ENCODE measurements at regions not wholly inside any gene's neighbourhood (a gene's known extent, or its start where the extent isn't known, plus 50 kb on each side); places are given as distances from the start of the nearest gene placed in this dataset.
"Not testable (repeated sequence)": the region's sequence is repeated elsewhere in the genome, so short reads cannot be mapped to it uniquely, and the experiment has no call there.

DNA sequence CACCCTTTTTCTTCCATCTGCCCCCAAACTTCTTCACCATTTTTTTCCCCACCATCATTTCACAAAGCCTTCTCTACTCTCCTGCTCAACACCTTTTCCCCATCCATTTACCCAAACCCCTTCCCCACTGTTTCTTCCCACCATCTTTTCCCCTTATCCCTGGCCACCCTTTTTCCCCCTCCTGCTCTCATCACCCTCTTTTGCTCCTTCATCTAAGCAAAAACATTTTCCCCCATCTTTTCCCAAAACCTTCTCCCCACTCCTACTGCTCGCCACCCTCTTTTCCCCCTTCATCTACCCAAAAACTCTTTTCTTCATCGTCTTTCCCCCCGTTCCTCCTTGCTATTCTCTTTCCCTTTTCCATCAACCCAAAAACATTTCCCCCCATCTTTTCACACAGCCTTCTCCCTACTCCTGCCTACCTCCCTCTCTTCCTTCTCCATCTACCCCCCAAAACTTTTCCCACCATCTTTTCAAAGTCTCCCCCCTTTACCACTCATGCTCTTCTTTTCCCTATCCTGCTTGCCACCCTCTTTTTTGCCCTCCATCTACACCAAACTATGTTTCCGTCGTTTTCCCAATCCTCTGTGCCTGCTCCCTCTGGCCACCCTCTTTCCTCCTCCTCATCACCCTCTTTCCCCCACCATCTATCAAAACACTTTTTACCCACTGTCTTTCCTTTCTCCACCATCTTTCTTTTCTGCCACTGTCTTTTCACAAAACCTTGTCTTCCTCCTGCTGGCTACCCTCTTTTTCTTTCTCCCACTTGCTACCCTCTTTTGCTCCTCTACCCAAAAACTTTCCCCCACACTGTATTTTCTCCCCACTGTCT is 205.8 kb upstream of the WSB1 start:
- Histone ChIP-seq H3K36me3 (no peaks in the 10 kb centered on the region), H3K9me3 (no peaks in the 10 kb centered on the region), H3K27me3 (no peaks in the 10 kb centered on the region), H3K4me3 (no peak overlapping the region), H3K4me1 (no peaks in the 10 kb centered on the region), H3K27ac (no peak overlapping the region)
- intact Hi-C loops (cut with DNase I; ENCODE audit: low total_unique reads) = no loop called here
- DNase-seq (ENCODE audit: low spot score in 2 of 2) = no peak
- TF ChIP-seq POLR2AphosphoS5 (IDR thresholded peaks at IDR 0.05) = no peak

DNA sequence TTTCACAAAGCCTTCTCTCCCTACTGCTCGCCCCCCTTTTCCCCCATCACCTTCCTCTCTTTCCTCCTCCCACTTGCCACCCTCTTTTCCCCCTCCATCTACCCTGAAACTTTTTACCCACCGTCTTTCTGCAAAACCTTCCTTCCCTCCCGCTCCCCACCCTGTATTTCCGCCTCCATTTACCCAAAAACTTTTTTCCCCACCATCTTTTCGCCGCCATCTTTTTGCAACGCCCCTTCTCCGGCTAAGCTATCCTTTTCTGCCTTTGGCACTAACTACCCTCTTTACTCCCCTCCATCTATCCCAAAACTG is 205.2 kb upstream of the WSB1 start:
- Histone ChIP-seq H3K36me3 (no peaks in the 10 kb centered on the region), H3K4me1 (no peaks in the 10 kb centered on the region), H3K9me3 (no peaks in the 10 kb centered on the region), H3K27ac (no peak overlapping the region), H3K27me3 (no peaks in the 10 kb centered on the region), H3K4me3 (no peak overlapping the region)
- intact Hi-C loops (cut with DNase I; ENCODE audit: low total_unique reads) = no loop called here
- TF ChIP-seq POLR2AphosphoS5 (IDR thresholded peaks at IDR 0.05) (no peak), POLR2A (IDR thresholded peaks at IDR 0.05) (no peak)
- no peak for DNase-seq (ENCODE audit: low spot score in 2 of 2)

DNA sequence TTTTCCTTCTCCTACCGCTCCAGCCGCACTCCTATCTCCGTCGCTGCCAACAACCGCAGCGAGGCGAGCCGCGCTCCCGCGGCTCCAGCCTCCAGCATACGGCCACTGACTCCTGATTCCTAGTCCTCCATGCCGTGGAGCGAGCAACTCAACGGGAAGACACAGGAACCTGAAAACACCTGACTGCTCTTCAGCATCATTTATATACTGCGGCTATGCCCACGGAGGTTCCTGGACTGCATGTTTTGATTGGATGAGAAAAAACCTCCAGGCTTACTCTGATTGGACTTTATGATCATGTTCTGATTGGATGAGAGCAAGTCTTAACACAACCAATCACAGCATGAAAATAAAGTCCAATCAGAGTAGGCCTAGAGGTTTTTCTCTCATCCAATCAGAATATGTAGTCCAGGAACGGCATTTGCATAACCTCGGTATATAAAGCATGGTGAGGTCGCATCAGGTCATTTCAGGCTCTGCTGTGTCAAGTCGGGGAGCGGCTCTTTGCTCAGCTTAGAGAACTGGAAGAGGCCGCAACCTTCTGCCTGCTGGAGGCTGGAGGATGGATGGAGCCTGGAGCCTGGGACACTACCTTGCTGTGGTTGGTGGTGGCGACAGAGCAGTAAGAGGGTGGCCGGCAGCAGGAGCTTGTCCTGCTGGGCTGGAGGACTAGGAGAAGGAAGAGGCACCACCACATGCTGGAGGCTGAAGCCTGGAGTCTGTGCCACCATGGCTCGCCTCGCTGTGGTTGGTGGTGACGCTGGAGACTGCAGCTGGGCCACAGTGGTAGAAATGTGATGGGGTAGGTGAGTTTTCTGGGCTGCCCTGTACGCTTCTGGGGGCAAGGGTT is 204.6 kb upstream of the WSB1 start:
- H3K27ac ChIP-seq; intact Hi-C loops (cut with DNase I; ENCODE audit: low total_unique reads); H3K4me3 ChIP-seq; H3K9me3 ChIP-seq; DNase-seq (ENCODE audit: low spot score in 2 of 2); H3K27me3 ChIP-seq; H3K36me3 ChIP-seq; H3K4me1 ChIP-seq: not testable (repeated sequence)

DNA sequence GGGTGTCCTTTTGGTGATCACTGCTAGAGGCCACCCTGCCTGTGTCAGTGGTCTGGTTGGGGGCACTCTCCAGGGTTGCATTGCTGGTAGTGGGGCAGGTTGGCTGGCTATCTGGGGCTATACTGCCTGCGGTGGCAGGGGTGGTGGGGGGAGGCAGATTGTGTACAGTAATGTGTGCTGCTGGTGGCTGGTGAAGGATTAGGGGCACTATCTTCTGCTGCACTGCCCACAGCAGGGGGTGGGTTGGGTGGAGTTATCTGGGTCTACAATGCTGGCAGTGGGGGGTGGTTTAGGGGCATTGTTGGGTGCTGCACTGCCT is 204.0 kb upstream of the WSB1 start:
- no peaks in the 10 kb centered on the region for H3K36me3 ChIP-seq
- no peak overlapping the region for H3K4me3 ChIP-seq
- no peaks in the 10 kb centered on the region for H3K27me3 ChIP-seq
- TF ChIP-seq POLR2A (IDR thresholded peaks at IDR 0.05) (no peak), POLR2AphosphoS5 (IDR thresholded peaks at IDR 0.05) (no peak)
- TF ChIP-seq, protein P1, sequence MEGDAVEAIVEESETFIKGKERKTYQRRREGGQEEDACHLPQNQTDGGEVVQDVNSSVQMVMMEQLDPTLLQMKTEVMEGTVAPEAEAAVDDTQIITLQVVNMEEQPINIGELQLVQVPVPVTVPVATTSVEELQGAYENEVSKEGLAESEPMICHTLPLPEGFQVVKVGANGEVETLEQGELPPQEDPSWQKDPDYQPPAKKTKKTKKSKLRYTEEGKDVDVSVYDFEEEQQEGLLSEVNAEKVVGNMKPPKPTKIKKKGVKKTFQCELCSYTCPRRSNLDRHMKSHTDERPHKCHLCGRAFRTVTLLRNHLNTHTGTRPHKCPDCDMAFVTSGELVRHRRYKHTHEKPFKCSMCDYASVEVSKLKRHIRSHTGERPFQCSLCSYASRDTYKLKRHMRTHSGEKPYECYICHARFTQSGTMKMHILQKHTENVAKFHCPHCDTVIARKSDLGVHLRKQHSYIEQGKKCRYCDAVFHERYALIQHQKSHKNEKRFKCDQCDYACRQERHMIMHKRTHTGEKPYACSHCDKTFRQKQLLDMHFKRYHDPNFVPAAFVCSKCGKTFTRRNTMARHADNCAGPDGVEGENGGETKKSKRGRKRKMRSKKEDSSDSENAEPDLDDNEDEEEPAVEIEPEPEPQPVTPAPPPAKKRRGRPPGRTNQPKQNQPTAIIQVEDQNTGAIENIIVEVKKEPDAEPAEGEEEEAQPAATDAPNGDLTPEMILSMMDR (IDR thresholded peaks at IDR 0.05) = no peak
- intact Hi-C loops (cut with DNase I; ENCODE audit: low total_unique reads) = no loop called here
- no peak overlapping the region for H3K27ac ChIP-seq
- no peaks in the 10 kb centered on the region for H3K4me1 ChIP-seq
- no peak for DNase-seq (ENCODE audit: low spot score in 2 of 2)
- no peaks in the 10 kb centered on the region for H3K9me3 ChIP-seq

DNA sequence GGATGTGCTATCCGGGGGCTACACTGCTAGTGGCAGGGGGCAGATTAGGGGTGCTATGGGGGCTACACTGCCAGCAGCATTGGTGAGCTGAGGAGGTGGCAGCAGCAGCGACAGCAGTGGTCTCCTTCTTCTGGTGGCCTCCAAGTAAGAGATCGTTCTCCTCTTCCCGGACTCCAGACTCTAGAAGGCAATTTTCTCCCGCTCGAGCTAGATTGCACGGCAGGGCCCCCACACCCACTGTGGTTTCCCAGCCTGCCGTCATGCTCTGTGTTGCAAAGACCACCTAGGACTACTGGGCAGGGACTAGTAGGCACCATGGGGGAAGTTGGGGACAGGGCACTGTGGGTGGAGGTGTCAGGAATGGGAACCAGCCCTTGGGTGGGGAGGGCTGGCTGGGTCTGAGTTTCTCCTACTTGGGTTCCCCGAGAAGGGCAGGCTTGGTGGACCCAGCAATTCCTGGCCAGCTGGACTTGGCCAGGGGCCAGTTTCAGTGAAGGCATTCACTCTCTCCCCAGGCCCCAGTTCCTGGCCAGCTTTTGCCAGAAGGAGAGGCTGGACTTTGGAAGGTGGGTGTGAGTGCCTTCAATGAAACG is 203.4 kb upstream of the WSB1 start:
- H3K4me3 ChIP-seq; H3K4me1 ChIP-seq; H3K27ac ChIP-seq; H3K27me3 ChIP-seq; intact Hi-C loops (cut with DNase I; ENCODE audit: low total_unique reads); H3K36me3 ChIP-seq; DNase-seq (ENCODE audit: low spot score in 2 of 2); H3K9me3 ChIP-seq: not testable (repeated sequence)

DNA sequence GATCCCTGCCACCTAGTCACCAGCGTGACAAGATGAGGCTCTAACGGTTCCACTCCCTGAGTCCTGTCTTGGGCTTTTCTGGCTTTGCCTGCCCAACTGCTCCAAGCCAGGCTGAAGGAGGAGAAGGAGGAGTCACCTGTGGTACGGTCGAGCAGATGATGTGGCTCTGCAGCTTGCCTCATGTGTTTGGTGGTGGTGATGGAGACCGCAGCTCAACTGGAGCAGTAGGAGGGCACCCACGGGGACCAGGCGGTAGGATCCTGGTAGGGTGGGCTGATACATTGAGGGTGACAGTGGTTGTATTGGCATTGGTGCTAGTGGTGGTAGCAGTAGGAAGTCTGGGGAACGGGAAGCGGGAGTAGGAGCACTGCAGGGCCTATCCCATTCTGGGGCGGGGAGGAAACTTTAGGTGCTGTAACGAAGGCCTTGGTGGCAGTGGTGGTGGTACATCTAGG is 202.8 kb upstream of the WSB1 start:
- TF ChIP-seq POLR2AphosphoS5 (IDR thresholded peaks at IDR 0.05) (no peak), POLR2A (IDR thresholded peaks at IDR 0.05) (no peak)
- TF ChIP-seq, protein P1 (IDR thresholded peaks at IDR 0.05) = no peak
- Histone ChIP-seq H3K4me3 (no peak overlapping the region), H3K27me3 (no peaks in the 10 kb centered on the region), H3K9me3 (no peaks in the 10 kb centered on the region), H3K27ac (no peak overlapping the region), H3K36me3 (no peaks in the 10 kb centered on the region), H3K4me1 (no peaks in the 10 kb centered on the region)
- DNase-seq (ENCODE audit: low spot score in 2 of 2) = no peak
- intact Hi-C loops (cut with DNase I; ENCODE audit: low total_unique reads) = no loop called here

DNA sequence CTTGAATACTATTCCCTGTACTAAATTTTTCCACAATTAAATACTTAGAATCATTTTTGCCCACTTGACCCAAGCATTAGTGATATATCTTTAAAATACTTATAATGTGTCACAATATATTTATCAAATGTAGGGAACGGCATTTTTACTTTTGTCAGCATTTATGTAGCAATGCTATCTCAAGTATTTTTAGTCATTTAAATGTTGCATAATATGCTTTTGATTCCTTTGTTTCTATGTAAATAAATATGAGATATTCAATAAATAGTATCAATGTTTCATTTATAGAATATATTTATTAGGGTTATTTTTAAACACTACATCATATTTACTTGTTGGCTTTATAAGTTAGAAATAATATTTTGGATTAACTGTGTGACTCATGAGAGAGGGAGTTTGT is 199.7 kb upstream of the WSB1 start:
- H3K27me3 ChIP-seq; H3K4me1 ChIP-seq; intact Hi-C loops (cut with DNase I; ENCODE audit: low total_unique reads); DNase-seq (ENCODE audit: low spot score in 2 of 2); H3K4me3 ChIP-seq; H3K27ac ChIP-seq; H3K9me3 ChIP-seq; H3K36me3 ChIP-seq: not testable (repeated sequence)

DNA sequence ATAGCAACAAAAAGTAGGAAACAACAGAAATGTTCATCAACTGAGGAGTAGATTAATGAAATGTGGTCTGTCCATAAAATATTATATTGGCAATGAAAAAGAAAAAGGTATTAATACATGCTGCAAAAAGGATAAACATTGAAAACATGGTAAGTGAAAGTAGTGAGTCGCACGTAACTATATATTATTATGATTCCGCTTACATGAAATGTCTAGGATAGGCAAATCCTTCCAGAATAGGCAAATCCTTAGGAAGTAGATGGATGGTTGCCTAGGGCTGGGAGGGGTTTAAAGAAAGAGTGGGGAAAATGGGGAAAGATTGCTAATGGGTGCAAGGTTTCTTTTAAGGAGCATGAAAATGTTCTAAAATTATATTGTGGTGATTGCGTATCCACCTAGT is 198.1 kb upstream of the WSB1 start:
- DNase-seq (ENCODE audit: low spot score in 2 of 2); H3K27me3 ChIP-seq; H3K9me3 ChIP-seq; H3K4me3 ChIP-seq; H3K4me1 ChIP-seq; intact Hi-C loops (cut with DNase I; ENCODE audit: low total_unique reads); H3K36me3 ChIP-seq; H3K27ac ChIP-seq: not testable (repeated sequence)

DNA sequence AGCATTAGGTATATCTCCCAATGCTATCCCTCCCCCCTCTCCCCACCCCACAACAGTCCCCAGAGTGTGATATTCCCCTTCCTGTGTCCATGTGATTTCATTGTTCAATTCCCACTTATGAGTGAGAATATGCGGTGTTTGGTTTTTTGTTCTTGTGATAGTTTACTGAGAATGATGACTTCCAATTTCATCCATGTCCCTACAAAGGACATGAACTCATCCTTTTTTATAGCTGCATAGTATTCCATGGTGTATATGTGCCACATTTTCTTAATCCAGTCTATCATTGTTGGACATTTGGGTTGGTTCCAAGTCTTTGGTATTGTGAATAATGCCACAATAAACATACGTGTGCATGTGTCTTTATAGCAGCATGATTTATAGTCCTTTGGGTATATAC is 194.6 kb upstream of the WSB1 start:
- H3K27me3 ChIP-seq; H3K9me3 ChIP-seq; intact Hi-C loops (cut with DNase I; ENCODE audit: low total_unique reads); H3K4me3 ChIP-seq; H3K36me3 ChIP-seq; DNase-seq (ENCODE audit: low spot score in 2 of 2); H3K27ac ChIP-seq; H3K4me1 ChIP-seq: not testable (repeated sequence)

DNA sequence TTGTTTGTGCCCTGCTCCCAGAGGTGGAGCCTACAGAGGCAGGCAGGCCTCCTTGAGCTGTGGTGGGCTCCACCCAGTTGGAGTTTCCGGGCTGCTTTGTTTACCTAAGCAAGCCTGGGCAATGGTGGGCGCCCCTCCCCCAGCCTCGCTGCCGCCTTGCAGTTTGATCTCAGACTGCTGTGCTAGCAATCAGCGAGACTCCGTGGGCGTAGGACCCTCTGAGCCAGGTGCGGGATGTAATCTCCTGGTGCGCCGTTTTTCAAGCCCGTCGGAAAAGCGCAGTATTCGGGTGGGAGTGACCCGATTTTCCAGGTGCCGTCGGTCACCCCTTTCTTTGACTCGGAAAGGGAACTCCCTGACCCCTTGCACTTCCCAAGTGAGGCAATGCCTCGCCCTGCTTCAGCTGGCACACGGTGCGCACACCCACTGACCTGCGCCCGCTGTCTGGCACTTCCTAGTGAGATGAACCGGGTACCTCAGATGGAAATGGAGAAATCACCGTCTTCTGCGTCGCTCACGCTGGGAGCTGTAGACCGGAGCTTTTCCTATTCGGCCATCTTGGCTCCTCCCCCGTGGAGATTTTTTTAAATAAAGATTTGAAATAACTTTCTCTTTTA is 189.2 kb upstream of the WSB1 start:
- H3K9me3 ChIP-seq; H3K27ac ChIP-seq; H3K27me3 ChIP-seq; DNase-seq (ENCODE audit: low spot score in 2 of 2); H3K36me3 ChIP-seq; intact Hi-C loops (cut with DNase I; ENCODE audit: low total_unique reads); H3K4me3 ChIP-seq; H3K4me1 ChIP-seq: not testable (repeated sequence)

Data from breast epithelium (tissue), 4 donors.